K562 (cell line): ENCODE measurements at regions not wholly inside any gene's neighbourhood (a gene's known extent, or its start where the extent isn't known, plus 50 kb on each side); places are given as distances from the start of the nearest gene placed in this dataset.

ENCODE experiments used
- ATAC-seq: fragments of 200-7000 bp; cut with Tn5 transposase; 3 replicates; pipeline ENCODE4 v1.9.1; 2020; ENCODE audit warnings: moderate library complexity
- BruUV-seq: library from RNA; stranded (reverse); fragments of 400-500 nt; replicated peaks from 2 replicates; lab custom pipeline; 2021; lab: Mats Ljungman, UMichigan
- CTCF ChIA-PET: fragments of 300-600 bp; formaldehyde crosslinking; extraction: SDS; loops from one replicate; lab custom pipeline; 2021; ENCODE audit warnings: low intra/inter-chr PET ratio; lab: Yijun Ruan, JAX
- POLR2A ChIA-PET: fragments of 300-600, 350-650 bp; sonication (Branson Sonifier 250); formaldehyde crosslinking; extraction: SDS; loops from one replicate; lab custom pipeline; 2021; ENCODE audit warnings: antibody characterized with exemption, inconsistent platforms; lab: Yijun Ruan, JAX
- DNase-seq, 4 experiments: peaks; one replicate each; pipeline versions ENCODE4 v3.0.0 to v3.0.0-alpha.2; 2011 to 2018; ENCODE audit warnings: low spot score in 3 of 4, mixed read lengths in 3 of 4; ENCODE audit errors: extremely low read depth in 1 of 4
- FAIRE-seq: peaks from 2 replicates; lab custom pipeline; 2011; peaks lifted over from hg19 to GRCh38; lab: Jason Lieb, UNC
- H2AFZ ChIP-seq: 2 replicates; pipeline ENCODE4 v1.6.0; 2011; ENCODE audit warnings: low read depth, low read length, control low read depth, inconsistent platforms
- H3K27ac ChIP-seq: fragments of 200-600 bp; 3 replicates; pipeline ENCODE4 v1.8.0; 2011; ENCODE audit warnings: low read depth, mild to moderate bottlenecking, control low read depth, inconsistent platforms, low read length, moderate library complexity, mixed read lengths; ENCODE audit errors: extremely low read depth
- H3K27me3 ChIP-seq, 2 experiments: fragments of 300-600 bp in 1 of 2; 2 replicates in 1 of 2; 3 replicates in 1 of 2; pipeline versions ENCODE4 v1.6.0 to v1.8.0; 2011; ENCODE audit warnings: inconsistent platforms in 2 of 2, low read length in 2 of 2, mild to moderate bottlenecking in 1 of 2, mixed read lengths in 1 of 2, moderate library complexity in 1 of 2; ENCODE audit not compliant: control insufficient read depth in 2 of 2, insufficient read depth in 2 of 2
- H3K36me3 ChIP-seq: fragments of 300-600 bp; 3 replicates; pipeline ENCODE4 v1.8.0; 2011; ENCODE audit warnings: mild to moderate bottlenecking, low read length, inconsistent platforms; ENCODE audit not compliant: control insufficient read depth, insufficient read depth
- H3K4me1 ChIP-seq, 2 experiments: fragments of 200-600 bp in 1 of 2; replicated peaks in 1 of 2; 2 replicates in 1 of 2; 3 replicates in 1 of 2; pipeline versions ENCODE4 v1.5.1 to v1.8.0; 2011; ENCODE audit warnings: inconsistent platforms in 2 of 2, low read length in 2 of 2, mild to moderate bottlenecking in 1 of 2, mixed read lengths in 1 of 2, moderate library complexity in 1 of 2; ENCODE audit not compliant: control insufficient read depth in 2 of 2, insufficient read depth in 2 of 2
- H3K4me2 ChIP-seq: 2 replicates; pipeline ENCODE4 v1.6.1; 2011; ENCODE audit warnings: low read length, control low read depth, inconsistent platforms, mixed read lengths; ENCODE audit not compliant: insufficient read depth
- H3K4me3 ChIP-seq: fragments of 200-600 bp; sonication (generic), shearing (Covaris generic); 2 replicates; pipeline ENCODE4 v1.5.1; 2016; ENCODE audit warnings: control low read depth, inconsistent platforms
- H3K79me2 ChIP-seq: fragments of 200-600 bp; 3 replicates; pipeline ENCODE4 v1.8.0; 2011; ENCODE audit warnings: low read length, inconsistent platforms; ENCODE audit not compliant: control insufficient read depth, insufficient read depth
- H3K9ac ChIP-seq, 2 experiments: 2 replicates each; pipeline versions ENCODE4 v1.6.0 to v1.6.1; 2011; ENCODE audit warnings: low read depth in 2 of 2, low read length in 2 of 2, control low read depth in 1 of 2, inconsistent platforms in 1 of 2, mild to moderate bottlenecking in 1 of 2, mixed read lengths in 1 of 2; ENCODE audit not compliant: insufficient read depth in 1 of 2
- H3K9me1 ChIP-seq: one replicate; pipeline ENCODE4 v1.6.0; 2011; ENCODE audit warnings: inconsistent platforms, mild to moderate bottlenecking, low read length, moderate library complexity; ENCODE audit not compliant: control insufficient read depth, insufficient read depth
- H3K9me3 ChIP-seq: replicated peaks from 2 replicates; pipeline ENCODE4 v1.5.1; 2011; ENCODE audit warnings: low read depth, low read length, inconsistent platforms; ENCODE audit not compliant: control insufficient read depth, insufficient read depth
- H4K20me1 ChIP-seq: replicated peaks from 2 replicates; pipeline ENCODE4 v1.6.1; 2011; ENCODE audit warnings: low read length, inconsistent platforms, mixed read lengths; ENCODE audit not compliant: control insufficient read depth, insufficient read depth
- BRF1 ChIP-seq: IDR thresholded peaks from 3 replicates; pipeline ENCODE4 v1.6.1; 2011; ENCODE audit warnings: borderline replicate concordance, mild to moderate bottlenecking; ENCODE audit not compliant: insufficient read length; ENCODE audit errors: extremely low read depth
- CXXC5 ChIP-seq: fragments of 250-450 bp; sonication (Bioruptor Pico); IDR thresholded peaks from 2 replicates; pipeline ENCODE4 v1.8.0; 2022; ENCODE audit warnings: inconsistent platforms, mild to moderate bottlenecking, moderate library complexity
- ELF2 ChIP-seq: fragments of 250-450 bp; sonication (Bioruptor Pico); IDR thresholded peaks from 2 replicates; pipeline ENCODE4 v1.5.0; 2021; ENCODE audit warnings: mild to moderate bottlenecking
- FOXK2 ChIP-seq, 2 experiments: fragments of 450-650 bp; IDR thresholded peaks in 1 of 2; conservative IDR thresholded peaks in 1 of 2; 2 replicates each; pipeline ENCODE4 v1.6.1; 2016; ENCODE audit warnings: low read depth in 2 of 2, mild to moderate bottlenecking in 1 of 2
- MCM5 ChIP-seq: fragments of 450-650 bp; IDR thresholded peaks from 2 replicates; pipeline ENCODE4 v1.6.1; 2016; ENCODE audit warnings: low read depth
- SMARCA5 ChIP-seq: fragments of 450-650 bp; IDR thresholded peaks from 2 replicates; pipeline ENCODE4 v1.6.1; 2016
- SMARCB1 ChIP-seq: IDR thresholded peaks from 2 replicates; pipeline ENCODE4 v1.6.1; 2011; ENCODE audit warnings: improper control_type of control experiment, low read depth; ENCODE audit not compliant: insufficient read length
- ZNF79 ChIP-seq: fragments of 250-450 bp; sonication (Bioruptor Pico); IDR thresholded peaks from 2 replicates; pipeline ENCODE4 v1.4.0; 2020; ENCODE audit warnings: low read depth, mild to moderate bottlenecking, moderate library complexity
- in situ Hi-C: fragments of 300-500 bp; cut with MboI; formaldehyde crosslinking; loops from 4 replicates; pipeline ENCODE4 v1.15.0; 2018; ENCODE audit warnings: inconsistent platforms, mixed read lengths
- intact Hi-C: fragments of 100-400 bp; cut with micrococcal nuclease; formaldehyde crosslinking; loops from 2 replicates; pipeline ENCODE4 v1.14.2; 2022
- TF ChIP-seq, protein P1 (sequence below): IDR thresholded peaks from 3 replicates; pipeline ENCODE4 v1.6.1; 2011; ENCODE audit warnings: borderline replicate concordance, mild to moderate bottlenecking; ENCODE audit not compliant: insufficient read length, insufficient read depth
- TF ChIP-seq, protein P2 (sequence below): fragments of 450-650 bp; IDR thresholded peaks from 2 replicates; pipeline ENCODE4 v1.6.1; 2018; ENCODE audit warnings: mild to moderate bottlenecking, low read depth; ENCODE audit not compliant: partially characterized antibody
- TF ChIP-seq, protein P3 (sequence below), 2 experiments: IDR thresholded peaks in 1 of 2; conservative IDR thresholded peaks in 1 of 2; 2 replicates each; pipeline ENCODE4 v1.6.1; 2016; ENCODE audit warnings: low read depth in 2 of 2, mild to moderate bottlenecking in 1 of 2, missing compliant biosample characterization in 1 of 2, missing genetic modification characterization in 1 of 2, moderate library complexity in 1 of 2
- TF ChIP-seq, protein P4 (sequence below), 2 experiments: fragments of 450-650 bp; IDR thresholded peaks; 2 replicates each; pipeline ENCODE4 v1.6.1; 2016

DNA sequence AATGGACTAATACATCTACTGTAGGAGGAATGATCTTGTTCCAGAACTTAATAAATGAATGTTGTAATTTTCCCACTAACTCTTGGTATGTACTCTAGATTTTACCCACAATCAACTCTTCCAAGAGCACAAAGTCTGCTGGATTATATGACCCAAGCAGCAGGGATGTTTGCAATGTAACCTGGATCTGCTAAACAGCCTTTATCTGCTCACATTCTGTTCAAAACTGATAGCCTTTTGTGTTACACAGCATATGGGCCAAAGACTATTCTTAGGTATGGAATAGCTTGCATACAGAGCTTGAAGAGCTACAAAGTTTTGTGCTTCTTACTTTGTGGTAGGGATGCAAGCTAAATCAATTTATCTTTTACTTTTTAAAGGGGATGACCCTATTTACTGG lies 213.7 kb upstream of the DCN start:
- Histone ChIP-seq H3K27me3 (no peaks in the 10 kb centered on the region), H3K27ac (no peak overlapping the region), H3K4me2 (no peak overlapping the region), H3K9me1 (no peaks in the 10 kb centered on the region), H3K4me1 (peaks cover 0 to 5% of the 10 kb centered on the region in 2 experiments; a peak in 2 of 5 replicates), H2AFZ (no peak overlapping the region), H4K20me1 (no peaks in the 10 kb centered on the region), H3K9ac (no peak overlapping the region), H3K79me2 (no peaks in the 10 kb centered on the region), H3K4me3 (no peak overlapping the region), H3K36me3 (peaks cover 9% of the 10 kb centered on the region; the same call in 2 of the 3 replicates), H3K9me3 (no peaks in the 10 kb centered on the region)
- DNase-seq: no peak
- no peak for FAIRE-seq
- ChIA-PET POLR2A (no interaction called here), CTCF (no interaction called here)
- ATAC-seq: no peak
- TF ChIP-seq SMARCA5 (no peak), SMARCB1 (no peak), CXXC5 (no peak), ELF2 (no peak), FOXK2 (conservative IDR thresholded peaks at IDR 0.05 in 1 of 2, IDR thresholded peaks at IDR 0.05 in 1 of 2; ENCODE audit: low read depth in 2 of 2) (no peak), BRF1 (no peak), ZNF79 (CRISPR knock-in tag) (no peak), MCM5 (no peak)
- TF ChIP-seq, protein P1, sequence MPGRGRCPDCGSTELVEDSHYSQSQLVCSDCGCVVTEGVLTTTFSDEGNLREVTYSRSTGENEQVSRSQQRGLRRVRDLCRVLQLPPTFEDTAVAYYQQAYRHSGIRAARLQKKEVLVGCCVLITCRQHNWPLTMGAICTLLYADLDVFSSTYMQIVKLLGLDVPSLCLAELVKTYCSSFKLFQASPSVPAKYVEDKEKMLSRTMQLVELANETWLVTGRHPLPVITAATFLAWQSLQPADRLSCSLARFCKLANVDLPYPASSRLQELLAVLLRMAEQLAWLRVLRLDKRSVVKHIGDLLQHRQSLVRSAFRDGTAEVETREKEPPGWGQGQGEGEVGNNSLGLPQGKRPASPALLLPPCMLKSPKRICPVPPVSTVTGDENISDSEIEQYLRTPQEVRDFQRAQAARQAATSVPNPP: no peak
- TF ChIP-seq, protein P2, sequence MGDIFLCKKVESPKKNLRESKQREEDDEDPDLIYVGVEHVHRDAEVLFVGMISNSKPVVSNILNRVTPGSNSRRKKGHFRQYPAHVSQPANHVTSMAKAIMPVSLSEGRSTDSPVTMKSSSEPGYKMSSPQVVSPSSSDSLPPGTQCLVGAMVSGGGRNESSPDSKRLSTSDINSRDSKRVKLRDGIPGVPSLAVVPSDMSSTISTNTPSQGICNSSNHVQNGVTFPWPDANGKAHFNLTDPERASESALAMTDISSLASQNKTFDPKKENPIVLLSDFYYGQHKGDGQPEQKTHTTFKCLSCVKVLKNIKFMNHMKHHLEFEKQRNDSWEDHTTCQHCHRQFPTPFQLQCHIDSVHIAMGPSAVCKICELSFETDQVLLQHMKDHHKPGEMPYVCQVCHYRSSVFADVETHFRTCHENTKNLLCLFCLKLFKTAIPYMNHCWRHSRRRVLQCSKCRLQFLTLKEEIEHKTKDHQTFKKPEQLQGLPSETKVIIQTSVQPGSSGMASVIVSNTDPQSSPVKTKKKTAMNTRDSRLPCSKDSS: no peak
- TF ChIP-seq, protein P3, sequence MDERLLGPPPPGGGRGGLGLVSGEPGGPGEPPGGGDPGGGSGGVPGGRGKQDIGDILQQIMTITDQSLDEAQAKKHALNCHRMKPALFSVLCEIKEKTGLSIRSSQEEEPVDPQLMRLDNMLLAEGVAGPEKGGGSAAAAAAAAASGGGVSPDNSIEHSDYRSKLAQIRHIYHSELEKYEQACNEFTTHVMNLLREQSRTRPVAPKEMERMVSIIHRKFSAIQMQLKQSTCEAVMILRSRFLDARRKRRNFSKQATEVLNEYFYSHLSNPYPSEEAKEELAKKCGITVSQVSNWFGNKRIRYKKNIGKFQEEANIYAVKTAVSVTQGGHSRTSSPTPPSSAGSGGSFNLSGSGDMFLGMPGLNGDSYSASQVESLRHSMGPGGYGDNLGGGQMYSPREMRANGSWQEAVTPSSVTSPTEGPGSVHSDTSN (CRISPR knock-in tag; IDR thresholded peaks at IDR 0.05; ENCODE audit: low read depth): no peak
- TF ChIP-seq, protein P3 (tag; conservative IDR thresholded peaks at IDR 0.05; ENCODE audit: low read depth): no peak
- TF ChIP-seq, protein P4, sequence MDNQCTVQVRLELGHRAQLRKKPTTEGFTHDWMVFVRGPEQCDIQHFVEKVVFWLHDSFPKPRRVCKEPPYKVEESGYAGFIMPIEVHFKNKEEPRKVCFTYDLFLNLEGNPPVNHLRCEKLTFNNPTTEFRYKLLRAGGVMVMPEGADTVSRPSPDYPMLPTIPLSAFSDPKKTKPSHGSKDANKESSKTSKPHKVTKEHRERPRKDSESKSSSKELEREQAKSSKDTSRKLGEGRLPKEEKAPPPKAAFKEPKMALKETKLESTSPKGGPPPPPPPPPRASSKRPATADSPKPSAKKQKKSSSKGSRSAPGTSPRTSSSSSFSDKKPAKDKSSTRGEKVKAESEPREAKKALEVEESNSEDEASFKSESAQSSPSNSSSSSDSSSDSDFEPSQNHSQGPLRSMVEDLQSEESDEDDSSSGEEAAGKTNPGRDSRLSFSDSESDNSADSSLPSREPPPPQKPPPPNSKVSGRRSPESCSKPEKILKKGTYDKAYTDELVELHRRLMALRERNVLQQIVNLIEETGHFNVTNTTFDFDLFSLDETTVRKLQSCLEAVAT (IDR thresholded peaks at IDR 0.05): no peak
- BruUV-seq: no TSS peak
- intact Hi-C loops (no loop called here), in situ Hi-C loops (no loop called here)
